ENCODE measurements at regions not wholly inside any gene's neighbourhood (a gene's known extent, or its start where the extent isn't known, plus 50 kb on each side); places are given as distances from the start of the nearest gene placed in this dataset.

- 19% methylated on average over 3 of the region's 3 CpGs for WGBS (ENCODE audit: insufficient coverage, insufficient replicate concordance, low lambda C conversion rate, missing lambda C conversion rate)
- ChIA-PET SMC1A (ENCODE audit: uncharacterized antibody, unreplicated experiment) (interaction anchor here (0.6 kb wide), 1 partner anchor 9 kb away, joined by 3 read pairs; no protein-coding TSS in a partner anchor), POLR2A (no interaction called here), RAD21 (ENCODE audit: unreplicated experiment) (no interaction called here), CTCF (interaction anchor here (0.6 kb wide), 1 partner anchor 32 kb away, joined by 3 read pairs; no protein-coding TSS in a partner anchor)
- H3K4me3 ChIP-seq = no peak overlapping the region
- FAIRE-seq (no peak), ATAC-seq (no peak), DNase-seq (ENCODE audit: low read depth, low spot score) (no peak)
- H3K36me3 ChIP-seq (ENCODE audit: control insufficient read depth in 2 of 2, insufficient read depth in 2 of 2, low read length in 1 of 2) = no peaks in the 10 kb centered on the region
- H3K79me2 ChIP-seq (ENCODE audit: control insufficient read depth, insufficient read depth, low read length) = no peaks in the 10 kb centered on the region
- in situ Hi-C loops (cut with MboI) = no loop called here
- no peaks in the 10 kb centered on the region for H4K20me1 ChIP-seq (ENCODE audit: control insufficient read depth, insufficient read depth)
- H3K27me3 ChIP-seq (replicated peaks in 1 of 2; ENCODE audit: control insufficient read depth in 2 of 2, insufficient read depth in 2 of 2, low read length in 1 of 2) = no peaks in the 10 kb centered on the region; a peak in 1 of 4 replicates
- BruUV-seq (replicated peaks) = no TSS peak
- no peaks in the 10 kb centered on the region for H3K4me1 ChIP-seq (ENCODE audit: control insufficient read depth, insufficient read depth, low read length)
- no peak overlapping the region for H3K9ac ChIP-seq (ENCODE audit: control insufficient read depth, insufficient read depth, low read length)
- no peaks in the 10 kb centered on the region for H3K9me3 ChIP-seq (replicated peaks; ENCODE audit: control insufficient read depth, insufficient read depth, low read length)
- H3K4me2 ChIP-seq (ENCODE audit: control insufficient read depth, insufficient read depth) = no peak overlapping the region
- TF ChIP-seq ZSCAN29 (IDR thresholded peaks at IDR 0.05) = no peak
- no peak overlapping the region for H3K27ac ChIP-seq (ENCODE audit: control insufficient read depth, insufficient read depth)
- intact Hi-C loops (cut with micrococcal nuclease; ENCODE audit: unreplicated experiment) = no loop called here
- no peak overlapping the region for H2AFZ ChIP-seq (ENCODE audit: control insufficient read depth, low read depth, low read length)
Observed at GRCh38 chr6:754202-754601, 61.3 kb upstream of the EXOC2 start.

- ChIA-PET POLR2A (no interaction called here), RAD21 (ENCODE audit: unreplicated experiment) (no interaction called here), CTCF (no interaction called here), SMC1A (ENCODE audit: uncharacterized antibody, unreplicated experiment) (interaction anchor here (0.6 kb wide), 1 partner anchor 8 kb away, joined by 3 read pairs; no protein-coding TSS in a partner anchor)
- Histone ChIP-seq H3K4me3 (no peak overlapping the region), H3K79me2 (ENCODE audit: control insufficient read depth, insufficient read depth, low read length) (no peaks in the 10 kb centered on the region), H3K27ac (ENCODE audit: control insufficient read depth, insufficient read depth) (no peak overlapping the region), H3K27me3 (replicated peaks in 1 of 2; ENCODE audit: control insufficient read depth in 2 of 2, insufficient read depth in 2 of 2, low read length in 1 of 2) (no peaks in the 10 kb centered on the region; a peak in 1 of 4 replicates), H4K20me1 (ENCODE audit: control insufficient read depth, insufficient read depth) (no peaks in the 10 kb centered on the region), H3K36me3 (ENCODE audit: control insufficient read depth in 2 of 2, insufficient read depth in 2 of 2, low read length in 1 of 2) (no peaks in the 10 kb centered on the region), H3K4me1 (ENCODE audit: control insufficient read depth, insufficient read depth, low read length) (no peaks in the 10 kb centered on the region), H3K9me3 (replicated peaks; ENCODE audit: control insufficient read depth, insufficient read depth, low read length) (no peaks in the 10 kb centered on the region), H2AFZ (ENCODE audit: control insufficient read depth, low read depth, low read length) (no peak overlapping the region), H3K4me2 (ENCODE audit: control insufficient read depth, insufficient read depth) (no peak overlapping the region), H3K9ac (ENCODE audit: control insufficient read depth, insufficient read depth, low read length) (no peak overlapping the region)
- intact Hi-C loops (cut with micrococcal nuclease; ENCODE audit: unreplicated experiment) (no loop called here), in situ Hi-C loops (cut with MboI) (no loop called here)
- ATAC-seq (no peak), DNase-seq (ENCODE audit: low read depth, low spot score) (no peak), FAIRE-seq (no peak)
- no TSS peak for BruUV-seq (replicated peaks)
- 69% methylated on average over 3 of the region's 3 CpGs for WGBS (ENCODE audit: insufficient coverage, insufficient replicate concordance, low lambda C conversion rate, missing lambda C conversion rate)
- TF ChIP-seq TARDBP (IDR thresholded peaks at IDR 0.05; ENCODE audit: borderline replicate concordance) (no peak), STAT3 (IDR thresholded peaks at IDR 0.05; ENCODE audit: low read depth, low read length) (no peak), SPI1 (IDR thresholded peaks at IDR 0.05; ENCODE audit: borderline replicate concordance, insufficient read depth, low read depth, low read length) (no peak), E4F1 (IDR thresholded peaks at IDR 0.05; ENCODE audit: borderline replicate concordance, partially characterized antibody) (no peak), E2F4 (IDR thresholded peaks at IDR 0.05; ENCODE audit: low read depth, low read length) (no peak), IKZF2 (IDR thresholded peaks at IDR 0.05) (no peak), SREBF2 (IDR thresholded peaks at IDR 0.05; ENCODE audit: low read length) (no peak), PRDM15 (CRISPR knock-in tag; IDR thresholded peaks at IDR 0.05) (no peak), SMAD1 (IDR thresholded peaks at IDR 0.05; ENCODE audit: low read depth, partially characterized antibody) (no peak), JUNB (IDR thresholded peaks at IDR 0.05) (no peak), ZNF24 (IDR thresholded peaks at IDR 0.05) (no peak)
Observed at GRCh38 chr6:753486-753885, 60.5 kb upstream of the EXOC2 start.

Measured in GM12878 (cell line).